SKM-1 treated with dmso at 0.1 percent for 144 hours (cell line): ENCODE measurements at regions not wholly inside any gene's neighbourhood (a gene's known extent, or its start where the extent isn't known, plus 50 kb on each side); places are given as distances from the start of the nearest gene placed in this dataset.
"Not testable (repeated sequence)": the region's sequence is repeated elsewhere in the genome, so short reads cannot be mapped to it uniquely, and the experiment has no call there.

ENCODE experiments used
- DNase-seq: peaks from one replicate; lab custom pipeline; 2025; ENCODE audit not compliant: unreplicated experiment; lab: John Stamatoyannopoulos, UW

DNA sequence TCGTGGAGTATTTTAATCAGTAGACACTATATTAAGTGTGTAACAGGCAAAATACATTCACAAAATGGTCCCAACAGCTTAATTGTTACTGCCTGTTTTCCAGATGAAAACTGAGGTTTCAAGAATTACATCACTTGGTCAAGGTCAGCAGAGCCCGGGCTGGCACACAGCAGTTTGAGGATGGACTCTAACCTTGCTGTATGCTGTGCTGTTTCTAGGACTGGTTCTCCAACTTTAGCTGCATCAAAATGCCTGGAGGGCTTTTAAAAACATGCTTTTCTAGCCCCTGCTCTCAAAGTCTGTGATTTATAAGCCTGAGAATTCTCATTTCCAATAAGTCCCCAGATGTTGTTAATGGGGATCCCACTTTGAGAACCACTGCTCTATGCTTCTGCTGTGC is 247.1 kb upstream of the FZD8 start:
- DNase-seq = no peak

DNA sequence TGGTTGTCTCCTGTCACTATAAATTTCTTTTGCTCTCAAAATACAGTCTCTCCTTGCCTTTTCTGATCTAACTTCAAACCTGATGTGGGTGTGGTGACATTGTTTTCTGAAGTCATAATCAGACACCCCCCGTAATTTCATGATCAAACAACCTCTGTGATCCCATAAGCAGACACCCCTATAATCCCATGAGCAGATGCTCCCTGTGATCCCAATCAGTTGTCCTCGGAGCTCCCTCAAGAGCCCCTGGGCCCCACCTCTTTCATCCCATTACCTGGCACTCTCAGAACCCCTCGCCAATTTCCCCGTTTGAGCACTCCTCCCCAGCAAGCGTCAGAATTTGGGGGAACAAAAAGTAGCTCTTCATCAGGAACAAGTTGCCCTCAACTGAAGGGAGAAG is 246.3 kb upstream of the FZD8 start:
- DNase-seq = no peak

DNA sequence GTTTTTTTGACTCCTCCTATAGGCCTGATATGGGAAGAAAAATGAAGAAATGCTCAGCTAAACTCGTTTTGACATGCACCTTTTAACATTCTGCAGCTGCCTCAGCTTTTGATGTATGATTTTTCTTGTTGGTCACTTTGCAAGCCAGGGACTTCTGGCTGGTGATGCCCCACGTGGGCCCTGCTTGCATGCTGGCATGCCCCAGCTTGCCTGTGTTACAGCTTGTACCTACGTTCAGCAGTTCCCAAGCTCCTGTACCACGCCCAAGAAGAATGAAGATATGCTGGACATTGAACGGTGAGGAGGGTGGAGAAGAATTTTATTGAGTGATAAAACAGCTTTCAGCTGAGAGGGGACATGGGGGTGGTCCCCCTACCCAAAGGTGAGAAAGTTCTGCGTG is 245.6 kb upstream of the FZD8 start:
- DNase-seq = no peak

DNA sequence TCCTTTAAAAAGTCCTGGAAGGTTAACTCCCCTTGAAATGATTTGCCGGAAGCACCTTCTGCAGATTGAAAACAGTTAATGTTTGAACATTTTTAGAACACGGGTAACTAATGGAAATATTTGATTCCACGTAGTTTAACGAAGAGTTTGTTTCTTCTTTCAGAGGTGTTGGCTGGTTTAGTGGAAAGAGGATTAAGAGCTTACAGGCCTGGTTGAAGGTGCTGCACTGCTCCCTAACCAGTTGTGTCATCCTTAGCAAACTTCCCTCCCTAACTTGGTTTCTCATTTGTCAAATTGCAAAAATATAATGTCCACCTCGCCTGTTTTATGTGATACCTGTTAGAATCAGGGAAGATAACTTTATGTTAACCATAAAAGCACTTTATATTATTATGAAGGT is 243.0 kb upstream of the FZD8 start:
- DNase-seq = no peak

DNA sequence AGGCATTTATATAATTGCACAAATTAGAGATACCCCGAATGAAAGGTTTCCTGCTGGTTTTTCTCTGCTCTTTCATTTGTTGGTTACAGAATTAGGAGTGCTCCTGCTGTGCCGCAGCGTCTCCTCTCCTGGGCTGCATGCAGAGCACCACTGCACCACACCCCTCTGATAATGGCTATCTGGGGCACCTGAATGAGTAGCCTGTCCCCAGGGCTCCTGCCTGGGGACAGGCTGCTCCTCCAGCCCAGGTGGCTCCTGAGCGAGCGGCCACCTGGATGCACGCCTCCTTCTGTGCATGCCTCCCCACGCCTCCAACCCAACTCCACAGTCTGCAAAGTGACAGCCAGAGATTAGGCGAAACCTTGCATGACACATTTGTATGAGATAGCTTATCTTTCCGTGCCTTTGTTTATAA is 242.6 kb upstream of the FZD8 start:
- DNase-seq = no peak

DNA sequence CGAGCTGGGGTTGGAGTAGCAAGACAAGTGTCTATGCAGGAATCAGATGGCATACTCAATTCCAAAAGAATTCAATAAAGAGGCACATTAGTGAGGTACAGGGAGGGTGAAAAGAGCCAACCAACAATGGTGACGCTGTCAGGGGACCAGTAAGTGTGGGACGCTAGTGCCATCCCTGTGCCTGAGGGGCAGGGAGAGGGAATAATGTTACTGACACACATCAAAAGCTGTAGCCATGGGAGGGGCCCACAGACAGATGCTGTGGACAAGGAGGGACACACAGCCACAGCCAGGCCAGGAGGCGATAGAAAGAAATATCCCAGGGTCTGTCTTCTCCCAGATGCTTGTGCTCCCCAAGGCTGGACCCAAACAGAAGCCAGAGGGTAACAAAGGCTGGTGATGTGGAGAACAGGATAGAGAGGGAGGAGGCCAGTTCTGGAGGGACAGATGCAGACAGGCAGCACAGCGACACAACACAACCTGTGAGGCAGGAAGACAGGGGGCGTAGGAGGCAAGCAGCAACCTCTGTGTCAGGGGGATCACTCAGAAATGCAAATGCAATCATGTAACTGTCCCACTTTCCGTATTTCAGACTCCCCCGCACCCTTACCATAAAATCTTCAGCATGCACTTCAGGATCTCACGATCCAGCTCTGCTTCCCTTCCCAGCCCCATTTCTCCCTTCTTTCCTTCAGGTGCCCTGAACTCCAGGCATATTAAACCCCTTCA is 240.5 kb upstream of the FZD8 start:
- no peak for DNase-seq

DNA sequence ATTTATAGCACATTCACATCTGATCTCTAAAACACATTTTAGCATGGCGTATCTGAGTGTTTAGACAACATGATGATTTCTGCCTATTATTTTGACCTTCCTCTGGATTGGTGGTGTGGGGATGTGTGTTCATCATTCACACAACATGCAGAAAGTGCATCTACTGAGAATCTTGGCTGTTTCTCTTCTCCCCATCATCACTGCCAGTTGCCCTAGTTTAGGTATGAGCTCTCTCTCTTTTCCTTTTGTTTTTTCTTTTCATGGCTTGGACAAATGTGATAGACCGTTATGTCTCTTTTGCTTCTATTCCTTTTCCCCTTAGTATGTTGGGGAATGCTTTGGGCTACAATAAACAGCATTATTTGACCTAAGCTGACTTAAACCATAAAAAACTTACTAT is 239.2 kb upstream of the FZD8 start:
- DNase-seq = no peak

DNA sequence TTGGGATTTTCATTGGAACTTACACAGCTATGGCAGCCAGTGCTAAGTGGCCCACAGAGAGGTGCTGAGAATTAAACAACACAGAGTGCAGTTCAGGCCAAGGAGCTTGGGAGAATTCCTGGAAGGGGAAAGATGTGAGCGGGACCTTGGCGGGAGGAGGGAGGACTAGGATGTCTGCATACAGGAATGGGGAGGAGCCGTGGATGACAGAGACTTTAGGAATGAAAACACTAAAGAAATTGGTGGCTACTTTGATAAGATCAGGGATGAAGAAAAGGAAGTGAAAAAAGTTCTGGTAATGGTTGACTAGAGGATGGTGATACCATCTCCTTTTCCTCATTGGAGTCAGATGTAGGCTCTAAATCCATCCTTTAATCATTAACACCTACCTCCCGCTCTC is 234.2 kb upstream of the FZD8 start:
- no peak for DNase-seq

DNA sequence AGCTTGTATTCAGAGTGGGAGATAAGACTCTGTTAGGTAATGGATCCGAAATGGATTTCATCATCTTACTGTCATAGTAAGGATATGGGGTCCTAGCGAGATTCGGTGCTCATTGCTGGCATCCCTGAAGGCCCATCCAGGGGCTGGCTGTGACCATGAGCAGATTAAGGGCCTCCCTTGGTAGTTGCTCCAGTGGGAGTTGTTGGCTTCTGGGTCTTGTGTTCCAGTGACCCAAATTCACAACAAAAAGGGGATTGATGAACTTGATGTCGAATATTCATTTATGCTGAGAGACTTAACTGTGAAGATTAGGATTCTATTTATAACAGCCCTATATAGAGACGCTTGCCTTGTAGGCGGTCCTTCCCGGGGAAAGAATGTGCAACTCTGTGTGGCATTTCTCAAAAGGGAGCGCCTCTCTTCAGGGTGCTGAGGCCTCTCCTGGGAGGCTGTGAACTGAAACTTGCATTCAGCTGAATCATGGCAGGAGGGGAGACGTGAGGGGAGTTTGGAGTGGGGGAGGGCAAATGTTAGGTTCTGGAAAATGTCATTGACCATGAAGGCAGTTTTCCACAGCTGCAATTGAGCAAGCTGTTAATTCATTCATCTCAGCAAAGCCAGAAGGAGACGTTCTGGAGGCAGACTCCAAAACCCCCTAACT is 233.1 kb upstream of the FZD8 start:
- no peak for DNase-seq

DNA sequence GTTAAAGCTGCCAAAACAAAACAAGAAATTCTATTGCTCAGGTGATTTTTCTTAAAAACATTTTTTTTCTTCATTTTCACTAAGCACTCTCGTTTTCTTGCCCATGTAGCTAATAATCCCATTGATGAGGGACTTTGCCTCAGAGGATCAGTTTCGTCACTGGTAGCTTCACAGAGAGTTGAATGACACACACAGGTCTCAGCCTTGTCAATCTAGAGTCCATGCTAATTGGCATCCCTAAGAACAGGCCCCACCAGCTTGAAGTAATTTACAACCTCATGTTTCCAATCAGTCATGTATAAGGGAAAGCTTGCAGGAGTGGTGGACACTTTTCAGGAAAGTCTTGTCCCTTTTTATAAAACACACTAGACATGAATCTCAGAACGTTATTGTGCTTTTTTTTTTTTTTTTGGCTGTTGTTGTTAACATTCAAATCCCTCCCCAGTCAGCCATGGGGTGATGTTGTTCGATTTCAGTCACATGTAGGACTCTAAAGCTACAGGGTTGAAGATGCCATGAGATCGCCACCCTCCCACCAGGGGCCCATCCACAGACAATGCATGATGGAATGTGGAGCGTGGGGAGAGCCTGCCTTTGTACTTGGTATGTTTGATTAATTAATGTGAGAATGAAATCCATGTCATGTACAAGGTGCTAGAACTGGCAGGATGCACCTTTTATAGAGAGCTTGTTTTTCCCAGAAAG is 232.4 kb upstream of the FZD8 start:
- DNase-seq = no peak

DNA sequence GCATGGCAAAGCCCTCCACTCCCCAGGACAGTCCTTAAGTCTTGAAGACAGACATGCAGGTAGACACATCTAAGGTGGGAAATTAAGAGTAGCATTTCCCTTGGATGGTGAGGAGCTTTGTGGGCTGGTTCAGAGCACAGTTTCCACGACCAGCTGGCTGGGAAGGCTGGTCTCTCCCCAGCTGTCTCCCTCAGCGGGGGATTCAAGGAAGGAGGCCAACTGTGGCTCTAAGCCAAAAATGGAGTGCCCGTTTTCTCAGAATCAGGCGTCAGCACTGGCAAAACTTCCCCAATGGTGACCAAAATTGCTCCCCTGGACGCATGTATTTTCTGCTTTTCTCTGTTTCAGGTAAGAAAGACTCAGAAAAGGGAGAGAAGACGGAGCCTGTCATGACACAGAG is 230.6 kb upstream of the FZD8 start:
- DNase-seq = no peak

DNA sequence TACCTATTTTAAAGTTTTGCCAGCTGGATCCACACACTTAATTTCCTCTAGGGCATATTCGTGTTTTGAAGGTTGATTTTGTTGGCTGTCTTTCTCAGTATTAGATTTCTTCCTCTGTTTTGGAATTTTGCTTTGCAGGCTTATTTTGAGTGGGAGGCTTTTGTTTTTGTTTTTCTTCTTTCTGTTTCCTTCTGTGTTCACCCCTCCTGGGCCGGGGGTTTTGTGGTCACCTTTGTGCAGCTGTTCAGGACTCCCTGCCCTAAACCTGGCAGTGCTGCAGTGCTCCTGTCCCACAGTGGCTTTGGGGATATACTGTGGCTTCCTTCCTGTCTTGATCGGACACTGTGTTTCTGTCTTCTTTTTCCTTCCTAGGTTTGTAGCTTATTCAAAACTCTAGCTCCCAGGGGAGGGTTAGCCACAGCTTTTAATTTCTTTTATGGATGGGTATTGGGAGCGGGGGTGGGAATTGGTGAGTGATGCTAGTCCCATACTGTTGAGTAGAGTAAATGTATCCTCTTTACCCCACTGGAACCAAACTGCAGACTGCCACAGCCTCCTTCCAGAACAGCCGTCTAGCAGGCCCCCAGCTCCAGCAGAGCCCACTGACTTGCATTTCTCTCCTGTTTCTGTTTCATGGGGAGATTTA is 228.7 kb upstream of the FZD8 start:
- DNase-seq = no peak

DNA sequence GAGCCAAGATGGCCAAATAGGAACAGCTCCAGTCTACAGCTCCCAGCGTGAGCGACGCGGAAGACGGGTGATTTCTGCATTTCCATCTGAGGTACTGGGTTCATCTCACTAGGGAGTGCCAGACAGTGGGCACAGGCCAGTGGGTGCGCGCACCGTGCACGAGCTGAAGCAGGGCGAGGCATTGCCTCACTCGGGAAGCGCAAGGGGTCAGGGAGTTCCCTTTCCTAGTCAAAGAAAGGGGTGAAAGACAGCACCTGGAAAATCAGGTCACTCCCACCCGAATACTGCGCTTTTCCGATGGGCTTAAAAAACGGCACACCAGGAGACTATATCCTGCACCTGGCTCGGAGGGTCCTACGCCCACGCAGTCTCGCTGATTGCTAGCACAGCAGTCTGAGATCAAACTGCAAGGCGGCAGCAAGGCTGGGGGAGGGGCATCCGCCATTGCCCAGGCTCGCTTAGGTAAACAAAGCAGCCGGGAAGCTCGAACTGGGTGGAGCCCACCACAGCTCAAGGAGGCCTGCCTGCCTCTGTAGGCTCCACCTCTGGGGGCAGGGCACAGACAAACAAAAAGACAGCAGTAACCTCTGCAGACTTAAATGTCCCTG is 216.7 kb upstream of the FZD8 start:
- not testable (repeated sequence) for DNase-seq

DNA sequence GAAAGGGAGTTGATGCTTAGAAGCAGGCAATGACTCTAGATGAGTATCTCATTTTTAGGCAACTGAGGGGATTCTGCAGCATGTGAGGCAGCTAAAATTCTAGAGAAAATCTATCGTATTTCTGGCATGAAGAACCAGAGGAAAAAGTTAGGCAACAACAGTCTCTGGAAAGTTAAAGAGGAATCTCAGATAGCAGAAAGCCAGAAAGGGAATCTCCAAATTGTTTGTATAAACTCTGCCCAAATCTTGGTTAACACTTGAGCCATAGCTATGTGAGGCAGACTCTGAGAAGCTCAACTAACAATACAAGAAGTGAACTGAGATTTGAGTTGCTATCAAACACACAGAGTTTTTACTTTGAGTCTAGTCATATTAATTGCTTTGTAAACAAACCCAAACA is 215.8 kb upstream of the FZD8 start:
- no peak for DNase-seq

DNA sequence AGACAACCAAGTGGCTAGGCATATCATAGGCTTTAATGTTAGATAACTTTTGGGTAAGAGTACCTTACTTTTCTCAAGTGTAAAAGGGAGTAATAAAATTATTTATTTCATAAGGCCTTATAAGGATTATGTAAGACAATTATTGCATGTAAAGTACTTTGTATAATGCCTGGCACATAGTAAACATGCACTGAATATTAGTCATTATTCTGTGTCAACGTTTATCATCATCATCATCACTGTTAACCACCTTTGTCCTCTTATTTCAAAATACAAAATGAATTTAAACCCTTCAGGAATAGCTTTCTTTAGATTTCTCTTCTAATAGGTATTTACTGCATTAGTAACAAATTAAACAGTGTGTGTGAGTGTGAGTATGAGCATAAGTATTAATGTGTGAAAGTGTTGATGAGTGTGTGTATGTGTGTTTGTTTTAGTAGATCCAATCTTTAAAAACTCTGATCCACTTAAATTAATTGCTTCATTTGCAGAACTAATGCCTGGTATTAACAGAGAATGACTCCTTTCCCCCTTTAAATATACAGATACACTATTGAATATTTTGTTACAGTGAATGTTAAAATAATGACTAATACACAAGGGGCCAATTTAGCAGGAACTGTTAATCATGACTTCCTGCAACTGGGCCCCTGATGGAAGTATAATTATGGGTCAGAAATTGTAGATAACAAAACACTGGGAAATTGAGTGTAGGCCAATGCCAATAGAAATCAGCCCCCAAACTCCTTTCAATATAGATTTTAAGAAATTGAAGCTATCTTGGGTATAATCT is 213.3 kb upstream of the FZD8 start:
- no peak for DNase-seq

DNA sequence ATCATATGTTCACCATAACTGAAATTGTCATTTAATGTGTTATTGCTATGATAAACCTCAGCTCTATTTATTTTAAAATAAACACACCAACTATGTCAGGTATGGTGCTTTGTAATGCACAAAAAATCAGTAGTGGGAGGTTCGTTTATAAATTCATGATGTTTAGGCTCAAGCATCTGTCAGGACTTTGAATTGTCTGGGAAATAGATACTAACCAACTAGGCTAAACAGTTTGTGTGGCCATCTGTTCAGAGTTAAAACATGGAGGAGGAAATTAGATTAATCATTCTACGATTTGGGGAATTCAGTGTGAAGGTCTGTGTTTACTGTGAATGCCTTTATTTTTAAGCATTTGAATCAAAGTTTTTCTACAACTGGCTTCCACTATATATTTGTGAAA is 212.6 kb upstream of the FZD8 start:
- DNase-seq = no peak

DNA sequence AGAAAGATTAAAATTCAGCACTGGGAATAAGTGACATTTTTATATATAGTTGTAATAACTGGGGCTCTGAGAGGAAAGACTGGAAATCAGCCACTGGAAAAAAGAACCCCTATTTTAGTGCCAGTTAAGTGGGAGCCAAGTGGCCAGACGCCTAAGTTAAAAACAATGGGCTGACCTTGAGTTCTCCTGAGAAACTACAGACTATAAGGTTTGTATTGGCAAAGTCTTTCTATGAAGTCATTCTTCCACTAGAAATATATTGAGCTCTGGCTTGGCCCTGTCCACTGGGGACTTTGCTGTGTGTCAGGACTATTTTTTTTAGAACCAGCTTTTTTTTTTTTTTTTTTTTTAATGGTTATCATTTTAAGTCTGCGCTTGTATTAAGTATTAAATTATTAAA is 210.6 kb upstream of the FZD8 start:
- no peak for DNase-seq

DNA sequence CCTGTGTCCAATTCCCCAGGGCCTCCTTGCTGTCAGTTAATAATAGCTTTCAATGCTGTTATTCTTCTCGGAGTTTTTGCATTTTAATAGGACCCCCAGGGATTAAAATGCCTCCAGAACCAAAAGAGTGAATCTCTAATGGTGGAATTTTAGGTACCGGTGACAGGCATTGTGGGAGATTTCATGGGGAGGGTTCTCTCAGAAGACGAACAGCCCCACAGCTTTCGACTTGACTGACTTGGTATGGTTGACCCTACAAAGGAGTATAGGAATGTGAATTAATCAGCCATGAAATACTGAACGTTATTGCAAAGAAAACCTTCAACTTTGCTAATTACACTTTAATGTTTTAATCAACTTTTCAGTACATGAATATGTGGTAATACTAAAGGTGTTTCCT is 206.3 kb upstream of the FZD8 start:
- DNase-seq = no peak

DNA sequence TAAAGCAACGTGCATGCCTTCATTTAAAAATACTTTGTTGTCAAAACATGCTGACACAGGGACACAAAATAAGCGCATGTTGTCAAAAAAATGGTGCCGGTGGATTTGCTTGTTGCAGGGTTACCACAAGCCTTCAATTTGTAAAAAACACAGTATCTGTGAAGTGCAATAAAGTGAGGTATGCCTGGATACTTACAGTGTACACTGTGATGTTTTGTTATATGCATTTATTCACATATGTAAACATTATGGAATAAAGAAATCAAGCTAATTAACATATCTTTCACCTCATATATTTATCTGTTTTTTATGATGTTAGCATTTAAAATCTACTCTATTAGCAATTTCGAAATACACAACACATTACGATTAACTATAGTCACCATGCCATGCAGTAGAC is 202.6 kb upstream of the FZD8 start:
- no peak for DNase-seq

DNA sequence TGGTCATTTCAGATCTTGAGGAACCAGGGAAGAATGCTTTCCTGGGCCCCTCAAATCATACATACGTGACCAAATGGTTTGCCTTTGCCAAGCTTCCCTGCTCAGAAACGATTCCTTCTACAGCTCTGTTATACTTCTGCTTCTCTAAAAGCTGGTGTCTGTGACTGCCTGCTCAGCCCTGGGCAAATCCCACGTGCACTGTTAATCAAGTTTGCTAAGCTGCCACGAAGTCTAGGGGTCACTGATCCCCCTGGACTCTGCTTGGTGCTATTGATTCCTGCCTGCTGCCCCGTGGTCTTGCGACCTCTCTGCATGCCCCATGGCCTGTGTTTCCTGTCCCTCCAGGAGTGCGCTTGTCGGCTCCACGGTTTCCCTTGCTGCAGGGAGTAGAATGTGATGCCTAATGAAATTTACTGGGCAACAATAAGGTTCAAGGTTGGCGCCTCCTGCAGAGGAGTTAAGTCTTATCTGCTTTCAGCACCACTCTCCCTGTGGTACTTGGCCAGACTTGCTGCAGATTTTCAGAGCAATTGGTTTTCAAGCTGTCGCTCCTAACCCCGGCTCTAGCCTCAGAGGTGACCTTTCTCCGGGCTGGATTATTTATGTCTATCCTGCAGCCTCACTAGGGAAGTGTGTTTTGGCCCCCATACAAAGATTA is 201.6 kb upstream of the FZD8 start:
- DNase-seq = no peak
